AG09319 (cell line): ENCODE measurements at regions not wholly inside any gene's neighbourhood (a gene's known extent, or its start where the extent isn't known, plus 50 kb on each side); places are given as distances from the start of the nearest gene placed in this dataset.

ENCODE experiments used
- DNase-seq: peaks from one replicate; pipeline ENCODE4 v3.0.0-alpha.2; 2010; ENCODE audit warnings: low read depth; ENCODE audit errors: extremely low read depth
- TF ChIP-seq, protein P1 (sequence below): IDR thresholded peaks from 2 replicates; pipeline ENCODE4 v1.5.1; 2011; ENCODE audit warnings: low read depth, mild to moderate bottlenecking, inconsistent platforms, low read length, moderate library complexity

DNA sequence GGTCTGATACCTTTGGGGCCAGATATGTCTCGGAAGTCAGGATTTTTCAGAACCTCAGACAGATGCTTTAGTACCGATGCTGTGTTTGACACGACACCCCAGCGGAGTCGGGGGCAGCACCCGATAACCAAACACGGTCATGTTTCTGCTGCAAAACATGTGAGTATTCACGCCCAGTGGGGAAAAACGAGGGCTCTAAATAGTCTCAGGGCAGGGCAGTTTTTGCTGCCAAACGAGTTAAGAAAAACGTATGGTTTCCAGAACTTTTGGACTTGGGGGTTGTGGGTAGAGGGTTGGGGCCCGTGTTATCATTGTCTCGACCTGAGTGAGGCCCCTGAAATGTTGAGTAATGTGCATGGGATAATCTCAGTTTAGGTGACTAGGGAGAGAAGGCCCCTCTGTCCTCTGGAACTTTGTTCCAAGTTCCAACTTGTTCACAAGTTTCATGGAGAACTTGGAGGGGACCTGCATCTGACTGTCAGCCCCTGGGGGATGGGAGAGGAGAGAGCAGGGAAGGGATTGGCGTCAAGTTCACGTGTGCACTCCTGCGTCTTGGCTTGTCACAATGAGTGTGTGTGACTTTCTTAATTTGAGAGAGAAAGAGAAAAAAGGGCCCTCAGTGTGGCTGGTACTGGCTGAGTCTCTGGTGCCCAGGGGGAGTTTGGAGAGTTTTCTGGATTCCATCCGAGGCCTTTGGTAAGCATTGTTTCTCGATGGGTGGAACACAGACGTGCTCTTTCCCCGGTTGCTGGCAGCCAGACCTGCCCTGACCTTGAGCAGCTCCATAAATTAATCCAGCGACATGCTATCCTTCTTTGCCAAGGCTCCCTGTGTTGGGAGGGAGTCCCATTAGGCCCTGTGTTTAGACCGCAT is 83.9 kb upstream of the CIBAR2 start:
- TF ChIP-seq, protein P1, sequence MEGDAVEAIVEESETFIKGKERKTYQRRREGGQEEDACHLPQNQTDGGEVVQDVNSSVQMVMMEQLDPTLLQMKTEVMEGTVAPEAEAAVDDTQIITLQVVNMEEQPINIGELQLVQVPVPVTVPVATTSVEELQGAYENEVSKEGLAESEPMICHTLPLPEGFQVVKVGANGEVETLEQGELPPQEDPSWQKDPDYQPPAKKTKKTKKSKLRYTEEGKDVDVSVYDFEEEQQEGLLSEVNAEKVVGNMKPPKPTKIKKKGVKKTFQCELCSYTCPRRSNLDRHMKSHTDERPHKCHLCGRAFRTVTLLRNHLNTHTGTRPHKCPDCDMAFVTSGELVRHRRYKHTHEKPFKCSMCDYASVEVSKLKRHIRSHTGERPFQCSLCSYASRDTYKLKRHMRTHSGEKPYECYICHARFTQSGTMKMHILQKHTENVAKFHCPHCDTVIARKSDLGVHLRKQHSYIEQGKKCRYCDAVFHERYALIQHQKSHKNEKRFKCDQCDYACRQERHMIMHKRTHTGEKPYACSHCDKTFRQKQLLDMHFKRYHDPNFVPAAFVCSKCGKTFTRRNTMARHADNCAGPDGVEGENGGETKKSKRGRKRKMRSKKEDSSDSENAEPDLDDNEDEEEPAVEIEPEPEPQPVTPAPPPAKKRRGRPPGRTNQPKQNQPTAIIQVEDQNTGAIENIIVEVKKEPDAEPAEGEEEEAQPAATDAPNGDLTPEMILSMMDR: no peak
- DNase-seq: no peak

DNA sequence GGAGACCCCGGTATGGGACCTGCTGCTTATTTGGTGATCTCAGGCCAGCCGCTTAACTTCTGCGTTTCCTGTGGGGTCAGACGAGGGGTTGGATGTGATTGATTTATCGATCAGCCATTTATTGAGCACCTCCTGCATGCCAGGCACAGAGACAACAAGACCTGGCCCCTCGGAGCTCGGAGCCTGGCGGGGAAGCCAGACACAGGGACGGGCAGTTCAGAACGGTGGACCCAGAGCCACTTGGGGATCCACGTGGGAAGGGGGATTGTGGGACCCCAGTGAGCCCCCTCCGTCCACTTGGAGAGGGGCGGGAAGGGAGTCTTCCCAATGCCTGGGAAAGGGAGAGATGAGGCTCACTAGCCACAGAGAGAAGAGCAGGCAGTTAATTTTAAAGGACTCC is 84.7 kb upstream of the CIBAR2 start:
- DNase-seq: no peak
- TF ChIP-seq, protein P1: no peak

DNA sequence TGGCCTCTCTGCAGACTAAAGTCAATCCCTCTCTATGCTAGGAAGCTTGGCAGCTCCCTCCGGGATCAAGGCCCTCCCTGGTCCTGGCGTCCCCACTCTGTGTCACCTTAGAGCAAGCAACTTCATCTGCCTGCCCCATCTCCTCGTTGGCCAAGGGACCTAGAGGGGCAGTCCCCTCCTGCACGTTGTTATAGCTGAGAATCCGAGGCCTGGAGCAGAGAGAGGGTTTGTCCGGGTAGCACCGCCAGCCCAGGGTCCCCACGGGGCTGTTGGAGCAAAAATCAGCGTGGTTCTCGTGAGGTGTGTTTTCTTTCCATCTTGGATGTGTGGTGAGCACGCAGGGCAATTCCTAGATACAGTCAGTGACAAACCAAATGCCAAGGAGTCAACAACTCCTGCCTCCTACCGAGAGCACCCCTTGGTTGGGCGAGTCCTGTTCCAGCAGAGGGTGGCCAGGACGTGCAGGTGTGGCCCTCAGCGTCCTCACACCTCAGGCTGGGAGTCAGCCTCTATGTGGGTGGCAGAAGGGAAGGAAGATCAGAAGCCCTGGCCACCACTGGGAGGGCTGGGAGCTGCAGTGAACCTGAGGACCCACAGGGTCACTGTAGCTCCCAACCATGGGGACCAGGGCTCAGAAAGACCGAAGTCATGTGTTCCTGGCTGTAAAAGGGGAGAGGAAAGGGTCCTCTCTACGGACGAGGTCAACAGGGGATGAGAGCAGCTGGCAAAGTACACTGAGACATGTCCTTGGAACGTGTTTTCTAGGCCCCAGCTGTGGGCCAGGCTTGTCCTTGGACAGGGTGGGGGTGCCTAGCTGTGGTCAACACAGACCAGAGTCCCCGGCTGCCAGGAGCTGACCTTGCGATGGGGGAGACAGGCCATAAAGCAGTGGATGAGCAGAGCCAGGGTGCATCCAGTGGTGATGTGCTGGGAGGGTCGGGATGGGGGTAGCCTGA is 85.6 kb upstream of the CIBAR2 start:
- TF ChIP-seq, protein P1: no peak

DNA sequence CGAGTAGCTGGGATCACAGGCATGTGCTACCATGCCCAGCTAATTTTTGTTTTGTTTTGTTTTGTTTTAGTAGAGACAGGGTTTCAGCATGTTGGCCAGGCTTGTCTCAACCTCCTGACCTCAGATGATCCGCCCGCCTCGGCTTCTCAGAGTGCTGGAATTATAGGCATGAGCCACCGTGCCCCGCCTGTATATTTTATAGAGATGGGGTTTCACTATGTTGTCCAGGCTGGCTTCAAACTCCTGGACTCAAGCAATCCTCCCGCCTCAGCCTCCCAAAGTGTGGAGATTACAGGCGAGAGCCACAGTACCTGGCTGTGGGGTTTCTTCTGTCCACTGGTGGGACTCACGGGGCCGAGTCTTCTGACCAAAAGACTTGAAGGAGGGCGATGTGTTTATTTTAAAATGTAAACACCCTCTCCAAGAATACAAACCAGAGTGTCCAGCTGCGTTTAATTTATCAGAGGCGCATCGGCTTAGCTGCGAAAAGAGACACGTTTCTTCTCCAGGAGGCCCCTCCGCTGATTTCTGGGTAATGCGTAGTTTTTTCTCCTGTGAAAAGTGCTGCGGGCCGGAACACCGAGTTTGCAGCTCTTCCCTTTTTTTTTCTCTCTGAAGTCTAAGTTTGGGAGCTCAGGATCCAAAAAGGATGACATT is 86.9 kb upstream of the CIBAR2 start:
- peak; percentile 59 for DNase-seq
- TF ChIP-seq, protein P1: no peak

More for the DNA sequence above, 85.6 kb upstream of the CIBAR2 start:
- no peak for DNase-seq

DNA sequence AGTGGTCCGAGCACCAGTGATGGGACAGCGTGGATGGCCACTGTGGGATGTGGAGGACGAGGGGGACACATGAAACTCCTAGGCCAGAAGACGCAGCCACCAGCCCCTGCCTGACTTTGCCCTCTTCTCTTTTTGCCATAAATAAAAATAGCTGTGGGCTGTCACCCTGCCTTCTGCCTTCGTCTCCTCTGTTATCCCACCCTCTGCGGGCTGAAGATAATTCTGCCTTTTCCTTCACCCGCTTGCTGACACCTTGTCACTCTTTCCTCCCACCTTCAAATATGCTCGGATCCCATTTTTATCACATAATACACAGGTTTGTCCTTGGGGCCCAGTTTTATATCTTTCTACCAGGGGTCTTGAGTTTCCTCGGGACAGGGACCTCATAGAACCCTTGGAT is 87.6 kb upstream of the CIBAR2 start:
- DNase-seq: no peak
- TF ChIP-seq, protein P1: no peak

DNA sequence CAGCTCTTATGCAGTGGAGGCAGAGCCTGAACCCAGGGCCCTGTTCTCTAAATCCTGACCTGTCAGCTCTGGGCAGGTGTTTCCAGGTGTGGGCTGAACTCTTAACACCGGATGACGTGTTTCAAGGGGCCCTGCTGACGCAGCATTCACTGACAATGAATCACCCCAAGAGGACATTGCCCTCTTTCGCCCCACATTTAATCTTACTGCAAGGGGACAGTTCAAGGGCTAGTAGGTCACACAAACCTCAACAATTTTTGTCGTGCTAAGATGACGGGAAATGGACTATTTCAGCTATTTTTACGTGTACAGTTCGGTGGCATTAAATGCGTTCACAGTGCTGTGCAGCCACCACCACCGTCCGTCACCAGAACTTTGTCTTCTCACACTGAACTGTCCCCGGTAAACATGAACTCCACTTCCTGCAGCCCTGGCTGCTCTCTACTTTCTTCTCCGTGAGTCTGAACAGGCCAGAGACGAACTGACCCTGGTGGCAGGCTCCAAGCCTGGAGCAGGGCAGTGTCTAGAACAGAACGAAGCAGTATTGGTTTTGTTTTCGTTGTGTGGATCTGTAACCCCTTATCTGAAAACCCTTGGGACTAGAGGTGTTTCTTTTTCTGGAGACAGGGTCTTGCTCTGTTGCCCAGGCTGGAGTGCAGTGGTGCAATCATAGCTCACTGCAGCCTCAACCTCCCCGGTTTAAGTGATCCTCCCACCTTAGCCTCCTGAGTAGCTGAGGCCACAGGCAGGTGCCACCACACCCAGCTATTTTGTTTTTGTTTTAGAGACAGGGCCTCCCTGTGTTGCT is 88.4 kb upstream of the CIBAR2 start:
- TF ChIP-seq, protein P1: no peak
- no peak for DNase-seq
